ENCODE measurements at regions not wholly inside any gene's neighbourhood (a gene's known extent, or its start where the extent isn't known, plus 50 kb on each side); places are given as distances from the start of the nearest gene placed in this dataset.
"Not testable (repeated sequence)": the region's sequence is repeated elsewhere in the genome, so short reads cannot be mapped to it uniquely, and the experiment has no call there.

DNA sequence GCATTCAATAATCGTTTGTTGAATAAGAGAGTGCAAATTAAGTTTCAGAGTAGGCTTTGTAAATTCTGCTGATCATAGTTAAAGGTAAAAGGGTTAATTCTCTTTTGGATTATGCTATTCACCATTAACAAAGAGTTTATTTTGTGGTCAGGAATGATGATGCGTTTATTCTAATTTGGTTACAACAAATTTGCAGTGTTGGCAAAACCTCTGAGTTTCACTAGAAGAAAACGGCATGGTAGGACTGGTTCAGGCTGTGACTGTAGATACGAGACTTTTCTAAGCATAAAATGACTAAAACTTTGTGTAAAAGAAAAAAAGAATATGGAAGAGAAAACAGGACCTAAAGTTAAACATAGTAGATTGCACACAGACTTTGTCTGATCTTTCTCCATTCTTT lies 234.7 kb downstream of the TLR4 start:
- DNase-seq: no peak

- DNase-seq: not testable (repeated sequence)
Observed at GRCh38 chr9:117944750-117945149, 240.5 kb downstream of the TLR4 start.

DNA sequence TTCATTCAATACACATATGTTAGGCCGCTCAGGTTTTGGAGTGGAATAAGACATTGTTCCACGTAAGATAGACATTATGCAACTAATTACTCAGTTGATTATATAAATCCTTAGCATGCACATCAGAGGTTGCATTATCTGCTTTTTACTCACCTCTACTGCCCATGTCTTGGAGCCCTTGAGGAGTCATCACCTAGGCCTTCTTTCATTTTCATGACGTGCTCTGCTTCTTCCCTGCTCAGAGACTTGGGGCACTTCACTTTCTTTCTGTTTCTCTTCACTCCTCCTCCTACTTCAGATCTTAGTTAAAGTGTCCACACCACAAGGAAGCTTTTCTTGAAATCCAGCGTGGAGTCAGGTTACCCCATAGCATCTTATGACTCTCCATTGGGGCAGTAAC lies 241.1 kb downstream of the TLR4 start:
- DNase-seq: no peak

DNA sequence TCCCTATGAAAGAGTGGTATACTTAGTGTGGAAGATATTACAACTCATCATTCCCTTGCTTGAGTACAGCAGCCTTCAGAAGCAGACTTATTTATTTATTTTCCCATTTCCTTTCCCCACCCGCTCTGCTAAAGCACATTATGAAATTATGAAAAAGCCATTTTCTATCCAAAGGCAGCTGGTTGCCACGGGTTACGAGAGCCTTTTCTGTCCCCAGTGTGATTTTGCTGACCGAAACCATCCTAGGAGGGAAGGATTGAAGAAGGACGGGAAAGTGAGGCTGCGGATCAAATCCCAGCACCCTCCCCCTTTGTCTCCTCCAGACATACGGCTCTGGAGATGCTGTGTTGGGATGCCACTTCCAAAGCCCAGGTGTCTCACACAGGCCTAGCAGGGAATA lies 246.9 kb downstream of the TLR4 start:
- peak in 1 of 3 donors; percentile 38 for DNase-seq

- DNase-seq: peak; percentile 43 to 87 (median 69)
Observed at GRCh38 chr9:117952581-117952980, 248.4 kb downstream of the TLR4 start.

GRCh38 chr9:117957267-117957666 lies 253.1 kb downstream of the TLR4 start:
- DNase-seq: no peak

DNA sequence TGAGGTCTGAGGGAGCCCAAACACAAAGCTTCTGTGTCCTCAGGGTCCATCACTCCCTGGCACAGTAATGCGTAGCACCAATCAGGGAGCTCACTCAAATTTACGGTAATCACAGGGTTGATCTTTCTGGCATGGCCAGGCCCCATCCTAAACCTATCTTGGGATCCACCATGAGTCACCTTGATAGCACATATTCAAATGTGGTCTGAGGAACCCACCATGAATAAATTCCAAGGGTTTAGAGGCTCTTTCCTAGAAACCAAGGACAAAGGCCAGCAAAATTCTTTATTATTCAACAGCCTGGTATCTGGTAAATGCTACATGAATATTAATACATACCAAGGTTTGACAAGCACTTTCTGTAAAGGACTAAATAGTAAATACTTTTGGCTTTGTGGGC lies 254.5 kb downstream of the TLR4 start:
- no peak for DNase-seq

- DNase-seq: no peak
Observed at GRCh38 chr9:117963493-117964090, 259.4 kb downstream of the TLR4 start.

GRCh38 chr9:117970276-117971050 lies 266.3 kb downstream of the TLR4 start:
- no peak for DNase-seq

GRCh38 chr9:117974108-117974507 lies 269.9 kb downstream of the TLR4 start:
- DNase-seq: no peak

- no peak for DNase-seq
Observed at GRCh38 chr9:117979914-117980313, 275.7 kb downstream of the TLR4 start.

DNA sequence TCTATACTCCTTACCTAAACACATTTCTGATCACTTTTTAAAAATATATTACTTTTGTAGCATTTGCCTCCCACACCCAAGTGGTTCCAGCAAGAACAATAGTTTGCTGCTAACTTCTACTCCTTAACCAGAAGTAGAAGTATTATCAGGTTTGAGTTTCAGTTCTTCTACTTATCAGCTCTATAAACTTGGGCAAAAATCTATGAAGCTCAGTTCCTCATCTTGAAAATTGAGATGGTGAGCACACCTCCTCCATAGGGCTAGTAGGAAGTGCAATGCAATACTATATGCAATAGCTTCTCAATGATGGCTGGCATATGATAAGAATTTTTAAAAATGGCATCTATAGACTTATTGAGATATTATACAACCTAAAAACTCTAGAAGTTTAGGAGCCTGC lies 283.7 kb downstream of the TLR4 start:
- no peak for DNase-seq

DNA sequence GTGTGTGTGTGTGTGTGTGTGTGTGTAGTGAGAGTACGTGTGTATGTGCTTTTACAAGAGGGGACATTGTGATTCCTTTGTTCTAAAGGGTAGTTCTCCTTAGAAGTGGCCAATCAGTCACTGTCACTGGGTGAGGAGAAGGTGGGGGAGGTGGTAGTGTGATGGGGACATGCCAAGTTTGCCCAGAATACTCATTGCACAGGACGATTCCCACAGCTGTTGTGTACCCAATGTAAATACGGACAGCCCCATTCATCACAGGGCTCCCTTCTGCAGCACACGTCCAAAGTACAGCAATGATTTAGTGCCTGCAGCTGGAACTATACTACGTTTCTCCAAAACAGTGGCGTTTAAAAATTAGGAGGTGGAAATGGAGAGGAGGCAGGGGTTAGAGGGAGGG lies 287.8 kb downstream of the TLR4 start:
- no peak for DNase-seq

DNA sequence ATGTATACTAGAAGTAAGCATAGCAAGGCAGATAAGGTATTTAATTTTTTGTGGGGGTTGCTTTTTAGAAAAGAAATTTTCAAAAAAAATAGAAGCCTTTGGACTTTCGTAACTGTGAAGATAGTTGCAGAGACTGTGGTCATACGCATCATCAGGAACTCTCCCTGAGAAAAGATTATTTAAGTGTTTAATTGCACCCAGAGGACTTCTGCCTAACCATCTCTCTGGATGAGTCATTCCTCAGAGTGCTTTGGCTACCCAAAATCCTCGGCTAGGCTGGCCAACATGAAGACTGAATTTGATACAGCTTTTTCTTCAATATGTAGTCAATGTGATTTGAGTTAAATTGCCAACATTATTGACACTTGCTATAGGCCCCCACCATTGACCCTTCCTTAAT lies 296.4 kb downstream of the TLR4 start:
- no peak for DNase-seq

DNA sequence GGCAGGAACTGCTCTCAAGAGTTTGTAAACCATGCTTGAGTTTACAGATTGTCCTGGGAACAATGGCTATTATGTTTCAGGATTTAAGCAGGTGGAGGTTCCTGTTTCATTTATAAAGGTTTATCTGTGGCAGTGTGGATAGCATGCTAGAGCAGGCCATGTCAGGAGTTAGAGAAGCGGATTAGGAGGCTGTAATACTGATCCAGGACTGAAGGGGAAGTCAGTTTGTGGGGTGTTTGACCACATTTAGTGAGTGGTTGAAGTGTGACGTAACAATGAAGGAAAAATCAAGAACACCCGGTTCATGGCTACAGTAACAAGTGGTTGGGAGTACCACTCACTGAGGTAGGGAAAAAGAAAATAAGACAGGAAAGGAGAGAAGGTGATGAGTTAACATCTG lies 299.0 kb downstream of the TLR4 start:
- no peak for DNase-seq

DNA sequence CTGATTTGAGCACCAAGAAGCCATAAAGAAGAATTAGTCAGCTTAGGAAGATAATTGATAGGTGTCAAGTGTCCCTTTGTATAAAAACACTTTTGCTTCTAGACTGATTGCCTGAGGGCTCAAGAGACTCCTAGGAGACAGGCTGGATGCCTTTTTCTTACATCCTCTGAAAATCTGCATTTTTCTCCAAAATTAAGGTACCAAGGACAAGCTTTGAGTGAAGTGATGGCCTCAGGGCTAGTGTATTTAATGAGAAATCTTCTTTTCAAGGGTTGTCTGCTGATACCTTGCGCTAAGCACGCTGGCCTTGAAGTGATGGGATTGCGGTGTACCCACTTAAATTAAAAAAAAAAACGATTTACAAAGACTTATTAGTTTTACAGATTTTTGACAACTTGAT lies 304.0 kb downstream of the TLR4 start:
- no peak for DNase-seq

DNA sequence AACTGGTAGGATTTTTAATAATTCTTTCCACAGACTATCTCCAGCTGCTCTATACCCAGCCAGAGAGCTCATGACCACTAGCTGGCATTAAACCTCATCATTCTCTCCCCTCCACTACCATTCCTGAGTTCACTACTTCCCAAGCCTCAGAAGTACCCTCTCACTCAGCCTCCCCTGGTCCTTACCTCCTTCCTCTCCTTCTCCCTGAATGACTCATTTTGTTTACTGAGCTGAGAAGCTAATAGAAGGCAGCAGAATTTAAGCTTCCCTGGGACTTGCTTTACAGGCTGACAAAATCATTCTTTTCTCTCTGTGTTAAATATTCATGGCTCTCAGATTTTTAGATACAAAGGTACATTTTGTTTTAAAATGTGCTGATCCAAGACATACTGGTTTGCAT lies 305.4 kb downstream of the TLR4 start:
- DNase-seq: no peak

DNA sequence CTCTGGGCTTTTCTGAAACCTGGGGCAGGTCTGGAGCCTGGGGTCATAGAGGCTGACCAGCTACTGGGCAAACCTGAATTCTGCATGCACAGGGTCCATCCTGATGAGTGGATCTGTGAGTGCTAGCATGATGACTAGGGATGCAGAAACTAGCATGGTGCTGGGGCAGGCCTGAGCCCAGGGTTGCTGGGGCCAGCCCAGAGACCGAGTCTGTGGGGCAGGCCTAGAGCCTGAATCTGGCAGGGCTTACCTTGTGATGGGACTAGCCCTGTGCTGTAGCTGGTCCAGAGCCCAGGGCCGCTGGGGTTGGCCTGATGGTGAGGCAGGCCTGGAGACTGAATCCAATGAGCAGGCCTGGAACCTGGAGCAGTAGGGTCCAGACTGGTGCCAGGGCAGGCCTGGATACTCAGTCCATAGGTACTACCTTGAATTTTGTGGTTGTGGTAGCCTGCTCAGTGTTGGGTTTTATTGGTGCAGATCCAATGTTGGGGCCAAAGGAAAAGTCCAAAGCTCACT lies 313.5 kb downstream of the TLR4 start:
- DNase-seq: no peak

DNA sequence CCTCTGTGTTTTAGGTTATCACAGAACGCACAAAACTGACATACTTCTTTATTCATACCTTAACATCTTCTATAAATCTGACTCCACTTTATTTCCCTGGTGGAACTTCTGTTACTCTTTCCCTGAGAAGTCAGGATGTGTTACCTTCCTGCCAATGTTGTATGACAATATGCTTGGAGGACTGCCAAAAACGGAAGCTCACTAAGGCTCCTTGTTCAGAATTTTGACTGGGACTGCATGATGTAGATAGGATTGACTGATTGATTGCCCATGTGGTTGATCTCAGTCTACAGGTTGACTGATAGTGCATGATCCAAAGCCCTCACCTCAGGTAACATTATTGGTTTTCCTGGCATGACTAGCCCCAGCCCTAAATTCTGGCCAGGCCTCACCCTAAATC lies 319.4 kb downstream of the TLR4 start:
- DNase-seq: peak; percentile 2 to 15 (median 6)

DNA sequence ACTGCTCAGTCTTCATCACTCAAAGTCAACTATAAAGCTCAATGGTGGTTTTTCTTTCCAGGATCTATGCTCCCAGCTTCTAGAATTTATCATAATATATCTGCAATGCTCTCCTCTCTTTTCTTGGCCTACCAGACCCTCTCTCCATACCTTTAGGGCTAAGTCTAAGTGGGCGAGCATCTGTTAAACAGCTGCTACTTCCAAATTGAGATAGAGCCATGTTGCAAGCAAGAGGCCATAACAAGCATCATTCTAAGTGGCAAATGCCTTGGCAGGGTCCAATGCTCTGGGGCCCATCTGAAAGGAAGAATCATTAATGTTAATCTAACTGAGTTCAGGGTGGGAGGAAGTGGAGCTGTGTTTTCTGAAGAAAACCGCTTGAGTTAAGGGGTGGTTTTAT lies 324.0 kb downstream of the TLR4 start:
- no peak for DNase-seq

GRCh38 chr9:118029425-118029824 lies 325.2 kb downstream of the TLR4 start:
- no peak for DNase-seq

GRCh38 chr9:118034701-118035100 lies 330.5 kb downstream of the TLR4 start:
- DNase-seq: no peak

- no peak for DNase-seq
Observed at GRCh38 chr9:118038713-118039112, 334.5 kb downstream of the TLR4 start.

- DNase-seq: no peak
Observed at GRCh38 chr9:118058227-118058626, 354.0 kb downstream of the TLR4 start.

All from muscle of back (tissue), 3 donors.